Suppressor macrophage treated with lipopolysaccharide for 4 hours (primary cell): ENCODE measurements at regions not wholly inside any gene's neighbourhood (a gene's known extent, or its start where the extent isn't known, plus 50 kb on each side); places are given as distances from the start of the nearest gene placed in this dataset.

ENCODE experiments used
- DNase-seq: peaks from one replicate; pipeline ENCODE4 v3.0.0-alpha.2; 2020

GRCh38 chr16:59188029-59188428 is 453.9 kb upstream of the GOT2 start:
- no peak for DNase-seq

- DNase-seq = no peak
Measured at GRCh38 chr16:59181821-59182420, 447.8 kb upstream of the GOT2 start.

DNA sequence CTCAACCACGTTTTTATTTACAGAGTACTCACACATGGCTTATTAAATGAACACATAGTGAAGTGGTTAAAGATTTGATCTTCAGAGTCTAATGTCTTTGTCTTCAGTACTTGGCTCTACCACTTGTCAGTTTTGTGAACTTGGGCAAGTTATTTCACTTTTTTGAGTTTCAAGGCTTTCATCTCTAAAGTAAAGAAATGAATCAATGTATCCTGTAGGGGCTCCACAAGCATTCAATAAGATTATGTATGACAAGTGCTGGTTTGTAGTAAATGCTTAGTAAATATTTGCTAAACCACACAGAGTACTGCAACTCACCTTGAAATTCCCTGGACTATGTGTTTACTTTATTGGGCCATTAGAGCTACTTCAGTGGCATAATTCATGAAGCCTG is 446.0 kb upstream of the GOT2 start:
- DNase-seq = no peak

GRCh38 chr16:59179446-59180082 is 445.4 kb upstream of the GOT2 start:
- DNase-seq = no peak

GRCh38 chr16:59173408-59173831 is 439.3 kb upstream of the GOT2 start:
- no peak for DNase-seq

DNA sequence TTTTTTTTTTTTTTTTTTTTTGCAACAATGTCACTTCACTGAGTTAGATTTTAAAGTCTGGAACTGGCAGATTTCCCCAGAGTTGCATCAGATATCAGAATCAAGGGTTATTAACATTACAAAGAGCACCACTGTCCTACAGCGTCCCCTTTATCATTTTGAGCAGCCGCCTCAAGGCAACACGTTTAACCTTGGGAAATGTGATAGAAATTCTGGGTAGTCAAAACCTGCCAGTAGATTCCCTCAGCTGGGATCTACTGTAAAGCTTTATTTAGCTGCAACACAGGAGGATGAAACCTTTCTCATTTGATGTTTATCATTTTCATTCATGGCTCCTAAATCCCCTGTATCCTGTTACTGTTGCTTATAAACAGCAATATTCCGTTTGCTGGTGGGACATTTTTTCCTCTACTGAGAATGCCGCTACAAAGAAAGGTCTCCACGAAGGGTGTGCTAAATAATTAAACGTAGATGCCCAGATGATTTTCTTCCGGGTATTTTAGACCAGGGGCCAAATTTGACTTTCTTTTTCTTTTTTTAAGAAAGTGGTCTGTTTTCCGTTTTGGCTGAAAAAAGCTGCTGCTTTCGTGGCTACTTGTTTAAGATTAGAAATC is 436.1 kb upstream of the GOT2 start:
- DNase-seq = no peak

- no peak for DNase-seq
Measured at GRCh38 chr16:59169168-59169567, 435.1 kb upstream of the GOT2 start.

DNA sequence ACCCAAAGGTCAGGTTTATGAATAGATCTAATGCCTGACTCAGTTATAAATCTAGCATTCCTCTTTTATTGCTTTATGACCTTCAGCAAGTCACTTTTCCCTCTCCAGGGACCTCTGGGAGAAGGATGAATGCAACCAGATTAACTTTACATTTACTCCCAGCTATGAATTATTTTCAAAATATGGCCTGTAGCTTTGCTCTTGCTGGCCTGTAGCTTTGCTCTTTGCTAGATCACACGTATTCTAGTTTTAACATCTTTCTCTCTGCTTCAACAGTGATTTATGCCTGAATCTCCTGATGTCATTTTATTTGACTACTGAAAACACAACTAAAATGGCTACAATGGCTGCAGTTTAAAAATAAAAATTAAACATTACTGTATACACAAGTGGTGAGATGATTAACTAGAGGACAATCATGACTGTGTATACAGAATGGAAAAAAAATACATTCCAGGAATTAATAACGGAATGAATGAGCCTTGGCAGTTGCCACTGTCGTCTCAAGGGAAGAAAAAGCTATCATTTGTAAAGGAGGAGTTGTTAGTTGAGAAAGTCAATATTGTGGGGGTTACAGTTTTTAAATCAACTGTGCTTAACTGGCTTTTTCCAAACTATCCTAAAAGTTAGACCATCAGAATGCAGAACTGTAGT is 434.5 kb upstream of the GOT2 start:
- no peak for DNase-seq

- no peak for DNase-seq
Measured at GRCh38 chr16:59164461-59164860, 430.3 kb upstream of the GOT2 start.

DNA sequence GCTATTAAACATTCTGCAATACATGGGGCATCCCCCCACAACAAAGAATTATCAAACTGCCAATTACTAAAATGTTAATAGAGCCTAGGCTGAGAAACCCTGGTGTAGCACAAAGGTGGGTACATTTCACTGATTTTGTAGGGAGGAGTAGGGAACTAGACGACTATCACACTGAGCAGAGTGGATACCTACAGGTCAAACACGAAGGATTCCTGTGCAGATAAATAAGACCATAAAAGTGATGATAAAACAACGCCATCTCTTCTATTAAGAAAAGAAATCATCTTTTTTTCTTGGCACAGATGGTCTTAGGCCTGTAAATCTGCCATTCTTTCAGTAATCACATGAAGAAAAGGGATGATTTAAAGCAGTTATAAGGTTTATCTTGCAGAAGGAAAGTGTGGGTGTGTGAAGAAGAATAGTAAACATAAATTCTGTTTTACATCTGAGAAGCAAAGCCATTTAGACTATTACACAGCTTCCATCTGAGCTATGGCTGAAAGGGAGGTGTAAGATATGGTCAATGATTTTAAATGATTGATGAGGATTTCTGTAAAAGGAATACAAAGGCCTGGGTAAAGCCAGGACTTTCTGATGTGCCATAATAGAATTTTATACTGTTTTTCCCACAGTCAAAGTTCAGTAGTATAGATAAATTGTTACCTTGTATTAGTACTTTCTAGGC is 429.4 kb upstream of the GOT2 start:
- no peak for DNase-seq

GRCh38 chr16:59161679-59162078 is 427.6 kb upstream of the GOT2 start:
- no peak for DNase-seq

GRCh38 chr16:59154295-59154694 is 420.2 kb upstream of the GOT2 start:
- no peak for DNase-seq

DNA sequence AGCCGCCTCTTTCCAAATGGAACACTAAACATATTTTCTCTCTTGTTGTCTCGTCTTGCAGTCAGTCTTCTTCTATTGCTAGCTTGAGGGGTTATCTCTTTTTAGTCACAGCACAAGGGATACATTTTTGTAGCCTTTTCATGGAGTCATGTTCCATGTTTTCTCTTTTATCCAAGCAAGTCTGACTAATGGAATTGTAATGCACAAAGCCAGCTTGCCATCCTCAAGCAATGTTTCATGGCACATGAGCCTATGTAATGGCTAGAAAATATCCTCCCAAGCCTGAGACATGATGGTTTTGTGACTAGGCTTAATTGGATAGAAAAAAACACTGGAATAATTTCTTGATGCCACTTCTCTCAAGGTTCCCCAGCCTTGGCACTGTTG is 414.6 kb upstream of the GOT2 start:
- DNase-seq = no peak

DNA sequence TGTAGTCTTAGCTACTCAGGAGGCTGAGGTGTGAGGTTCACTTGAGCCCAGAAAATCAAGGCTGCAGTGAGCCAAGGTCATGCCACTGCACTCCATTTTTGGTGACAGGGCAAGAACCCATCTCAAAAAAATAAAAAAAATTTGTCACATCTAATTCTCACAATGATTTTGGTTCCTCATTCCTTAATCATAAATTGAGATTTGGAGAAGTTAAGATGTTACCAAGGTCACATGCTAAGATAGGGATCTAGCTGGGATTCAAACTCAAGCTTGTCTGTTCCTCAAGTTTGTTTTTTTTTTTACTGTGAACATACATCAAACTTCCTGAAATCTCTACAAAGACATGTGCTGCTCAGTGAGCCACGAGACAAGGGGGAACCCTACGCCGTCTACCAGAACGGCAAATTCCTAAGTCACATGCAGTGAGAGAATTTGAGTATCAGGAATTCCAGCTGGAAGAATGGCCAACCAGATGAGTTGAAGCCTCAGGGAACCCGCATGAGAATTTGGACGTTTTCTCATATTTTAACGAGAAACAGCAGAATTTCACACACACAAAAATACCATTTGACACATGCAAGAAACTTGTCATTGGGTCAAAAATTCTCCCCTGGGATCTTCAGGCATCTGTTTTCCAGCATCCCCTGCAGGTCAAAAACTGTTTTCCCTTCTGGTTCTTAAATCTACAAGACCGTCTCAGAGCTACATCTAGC is 414.1 kb upstream of the GOT2 start:
- DNase-seq = no peak

DNA sequence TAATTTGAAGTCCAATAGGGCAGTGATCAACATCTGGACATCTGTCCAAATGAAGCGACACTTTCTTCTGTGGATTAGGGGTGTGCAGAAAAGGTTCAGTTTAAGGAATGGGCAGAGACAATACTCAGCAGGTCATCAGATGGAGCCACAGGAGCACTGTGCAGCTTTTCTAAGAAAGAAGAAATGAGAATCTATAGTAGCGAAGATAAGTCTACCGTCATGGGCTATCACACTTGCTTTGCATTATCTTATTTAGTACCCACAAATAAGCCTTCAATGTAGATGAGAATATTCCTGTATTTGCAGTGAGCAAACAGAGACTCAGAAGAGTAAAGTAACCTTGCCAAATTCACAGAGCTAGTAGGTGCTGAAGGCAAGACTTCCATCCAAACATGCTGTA is 412.0 kb upstream of the GOT2 start:
- no peak for DNase-seq

GRCh38 chr16:59144841-59145240 is 410.7 kb upstream of the GOT2 start:
- DNase-seq = no peak

DNA sequence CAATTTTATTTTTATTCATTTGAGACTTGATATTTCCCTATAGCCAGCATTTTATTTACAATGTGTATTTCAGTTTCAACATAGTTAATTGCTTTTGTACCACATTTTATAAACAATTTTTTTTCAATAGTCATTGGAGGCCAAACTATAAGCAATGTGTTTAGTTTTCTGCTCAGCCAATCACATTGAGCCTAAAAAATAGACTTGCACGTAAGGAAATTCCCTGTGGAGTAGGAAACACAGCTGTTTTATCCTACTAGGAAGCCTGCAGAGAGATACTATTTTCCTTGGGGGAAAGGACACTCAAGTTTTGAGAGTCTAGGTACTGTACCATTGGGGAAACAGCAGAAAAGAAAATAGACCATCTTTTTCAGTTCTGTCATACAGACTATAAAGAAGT is 410.2 kb upstream of the GOT2 start:
- DNase-seq = no peak

DNA sequence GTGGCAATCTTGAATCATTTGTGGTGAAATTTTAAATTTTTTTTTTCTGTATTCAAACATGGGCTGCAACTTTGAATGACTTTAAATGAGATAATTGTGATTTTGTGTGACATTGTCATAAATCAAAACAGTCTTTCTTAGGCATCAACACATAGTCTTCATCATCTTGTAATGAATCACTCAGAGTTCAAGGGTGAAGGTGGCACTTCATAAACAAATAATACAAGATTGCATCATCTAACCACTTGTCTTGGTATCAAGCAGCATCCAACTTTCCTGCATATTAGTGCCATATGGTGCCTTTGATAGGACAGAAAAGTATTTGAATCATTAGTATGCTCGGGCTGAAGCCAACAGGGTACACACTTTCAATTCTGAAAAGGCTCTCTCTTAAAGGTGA is 392.4 kb upstream of the GOT2 start:
- no peak for DNase-seq

DNA sequence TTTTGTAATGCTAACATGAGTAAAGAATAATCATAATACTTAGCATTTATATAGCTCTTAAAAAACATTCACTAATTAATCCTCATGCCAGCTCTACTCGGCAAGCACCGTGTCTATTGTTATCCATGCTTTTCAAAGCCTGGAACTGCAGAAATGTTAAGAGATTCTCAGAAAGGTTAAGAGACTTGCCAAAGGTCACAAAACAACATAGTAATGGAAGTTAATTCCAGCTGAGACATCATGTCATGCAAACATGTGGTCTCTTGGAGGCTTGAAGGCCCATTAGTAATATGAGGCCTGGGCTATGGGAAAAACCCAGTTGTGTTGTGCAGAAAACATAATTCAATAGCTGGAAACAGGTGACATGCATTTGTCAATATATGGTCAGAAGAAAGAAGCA is 389.9 kb upstream of the GOT2 start:
- no peak for DNase-seq

- no peak for DNase-seq
Measured at GRCh38 chr16:59123479-59123878, 389.4 kb upstream of the GOT2 start.

GRCh38 chr16:59122262-59122537 is 388.1 kb upstream of the GOT2 start:
- no peak for DNase-seq

GRCh38 chr16:59121411-59122261 is 387.5 kb upstream of the GOT2 start:
- no peak for DNase-seq
